ENCODE measurements at regions not wholly inside any gene's neighbourhood (a gene's known extent, or its start where the extent isn't known, plus 50 kb on each side); places are given as distances from the start of the nearest gene placed in this dataset.

DNA sequence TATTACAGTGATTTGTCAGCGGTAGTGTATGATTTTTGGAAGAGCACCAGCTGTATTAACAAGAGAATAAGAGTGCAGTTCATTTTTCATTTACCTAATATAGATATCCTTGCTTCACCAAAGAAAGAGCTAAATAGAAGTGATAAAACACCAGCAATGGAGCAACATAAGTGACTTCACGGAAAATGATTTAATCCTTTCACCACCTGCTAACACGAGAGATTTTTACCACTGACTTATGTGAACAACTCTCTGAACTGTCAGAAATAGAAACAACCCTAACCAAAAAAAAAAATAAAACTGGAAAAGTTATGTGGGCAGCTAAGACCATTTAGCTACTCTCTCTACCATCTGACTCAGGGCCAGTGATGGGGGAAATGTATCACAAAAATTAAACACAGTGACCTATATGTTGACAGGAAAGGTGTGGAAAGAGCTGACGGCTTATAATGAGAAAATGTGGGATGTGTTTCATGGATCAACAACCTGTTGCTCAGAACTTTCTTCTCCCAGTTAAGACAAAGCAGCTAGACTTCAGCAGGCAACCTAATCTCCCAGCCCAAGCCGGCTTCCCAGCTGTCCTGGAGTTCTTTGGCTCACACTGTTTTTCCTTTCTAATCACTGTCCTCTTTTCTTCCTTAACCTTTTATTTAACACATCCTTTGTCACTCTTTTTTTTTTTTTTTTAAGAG is 272.7 kb downstream of the SS18 start:
- TF ChIP-seq, protein P1, sequence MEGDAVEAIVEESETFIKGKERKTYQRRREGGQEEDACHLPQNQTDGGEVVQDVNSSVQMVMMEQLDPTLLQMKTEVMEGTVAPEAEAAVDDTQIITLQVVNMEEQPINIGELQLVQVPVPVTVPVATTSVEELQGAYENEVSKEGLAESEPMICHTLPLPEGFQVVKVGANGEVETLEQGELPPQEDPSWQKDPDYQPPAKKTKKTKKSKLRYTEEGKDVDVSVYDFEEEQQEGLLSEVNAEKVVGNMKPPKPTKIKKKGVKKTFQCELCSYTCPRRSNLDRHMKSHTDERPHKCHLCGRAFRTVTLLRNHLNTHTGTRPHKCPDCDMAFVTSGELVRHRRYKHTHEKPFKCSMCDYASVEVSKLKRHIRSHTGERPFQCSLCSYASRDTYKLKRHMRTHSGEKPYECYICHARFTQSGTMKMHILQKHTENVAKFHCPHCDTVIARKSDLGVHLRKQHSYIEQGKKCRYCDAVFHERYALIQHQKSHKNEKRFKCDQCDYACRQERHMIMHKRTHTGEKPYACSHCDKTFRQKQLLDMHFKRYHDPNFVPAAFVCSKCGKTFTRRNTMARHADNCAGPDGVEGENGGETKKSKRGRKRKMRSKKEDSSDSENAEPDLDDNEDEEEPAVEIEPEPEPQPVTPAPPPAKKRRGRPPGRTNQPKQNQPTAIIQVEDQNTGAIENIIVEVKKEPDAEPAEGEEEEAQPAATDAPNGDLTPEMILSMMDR (IDR thresholded peaks at IDR 0.05): no peak
- TF ChIP-seq POLR2A (IDR thresholded peaks at IDR 0.05): no peak
